K562 (cell line): ENCODE measurements at regions not wholly inside any gene's neighbourhood (a gene's known extent, or its start where the extent isn't known, plus 50 kb on each side); places are given as distances from the start of the nearest gene placed in this dataset.

ENCODE experiments used
- ATAC-seq: fragments of 200-7000 bp; cut with Tn5 transposase; 3 replicates; pipeline ENCODE4 v1.9.1; 2020; ENCODE audit warnings: moderate library complexity
- BruUV-seq: library from RNA; stranded (reverse); fragments of 400-500 nt; replicated peaks from 2 replicates; lab custom pipeline; 2021; lab: Mats Ljungman, UMichigan
- CTCF ChIA-PET: fragments of 300-600 bp; formaldehyde crosslinking; extraction: SDS; loops from one replicate; lab custom pipeline; 2021; ENCODE audit warnings: low intra/inter-chr PET ratio; lab: Yijun Ruan, JAX
- POLR2A ChIA-PET: fragments of 300-600, 350-650 bp; sonication (Branson Sonifier 250); formaldehyde crosslinking; extraction: SDS; loops from one replicate; lab custom pipeline; 2021; ENCODE audit warnings: antibody characterized with exemption, inconsistent platforms; lab: Yijun Ruan, JAX
- DNase-seq, 4 experiments: peaks; one replicate each; pipeline versions ENCODE4 v3.0.0 to v3.0.0-alpha.2; 2011 to 2018; ENCODE audit warnings: low spot score in 3 of 4, mixed read lengths in 3 of 4; ENCODE audit errors: extremely low read depth in 1 of 4
- FAIRE-seq: peaks from 2 replicates; lab custom pipeline; 2011; peaks lifted over from hg19 to GRCh38; lab: Jason Lieb, UNC
- H2AFZ ChIP-seq: 2 replicates; pipeline ENCODE4 v1.6.0; 2011; ENCODE audit warnings: low read depth, low read length, control low read depth, inconsistent platforms
- H3K27ac ChIP-seq: fragments of 200-600 bp; 3 replicates; pipeline ENCODE4 v1.8.0; 2011; ENCODE audit warnings: low read depth, mild to moderate bottlenecking, control low read depth, inconsistent platforms, low read length, moderate library complexity, mixed read lengths; ENCODE audit errors: extremely low read depth
- H3K27me3 ChIP-seq, 2 experiments: fragments of 300-600 bp in 1 of 2; 2 replicates in 1 of 2; 3 replicates in 1 of 2; pipeline versions ENCODE4 v1.6.0 to v1.8.0; 2011; ENCODE audit warnings: inconsistent platforms in 2 of 2, low read length in 2 of 2, mild to moderate bottlenecking in 1 of 2, mixed read lengths in 1 of 2, moderate library complexity in 1 of 2; ENCODE audit not compliant: control insufficient read depth in 2 of 2, insufficient read depth in 2 of 2
- H3K36me3 ChIP-seq: fragments of 300-600 bp; 3 replicates; pipeline ENCODE4 v1.8.0; 2011; ENCODE audit warnings: mild to moderate bottlenecking, low read length, inconsistent platforms; ENCODE audit not compliant: control insufficient read depth, insufficient read depth
- H3K4me1 ChIP-seq, 2 experiments: fragments of 200-600 bp in 1 of 2; replicated peaks in 1 of 2; 2 replicates in 1 of 2; 3 replicates in 1 of 2; pipeline versions ENCODE4 v1.5.1 to v1.8.0; 2011; ENCODE audit warnings: inconsistent platforms in 2 of 2, low read length in 2 of 2, mild to moderate bottlenecking in 1 of 2, mixed read lengths in 1 of 2, moderate library complexity in 1 of 2; ENCODE audit not compliant: control insufficient read depth in 2 of 2, insufficient read depth in 2 of 2
- H3K4me2 ChIP-seq: 2 replicates; pipeline ENCODE4 v1.6.1; 2011; ENCODE audit warnings: low read length, control low read depth, inconsistent platforms, mixed read lengths; ENCODE audit not compliant: insufficient read depth
- H3K4me3 ChIP-seq: fragments of 200-600 bp; sonication (generic), shearing (Covaris generic); 2 replicates; pipeline ENCODE4 v1.5.1; 2016; ENCODE audit warnings: control low read depth, inconsistent platforms
- H3K79me2 ChIP-seq: fragments of 200-600 bp; 3 replicates; pipeline ENCODE4 v1.8.0; 2011; ENCODE audit warnings: low read length, inconsistent platforms; ENCODE audit not compliant: control insufficient read depth, insufficient read depth
- H3K9ac ChIP-seq, 2 experiments: 2 replicates each; pipeline versions ENCODE4 v1.6.0 to v1.6.1; 2011; ENCODE audit warnings: low read depth in 2 of 2, low read length in 2 of 2, control low read depth in 1 of 2, inconsistent platforms in 1 of 2, mild to moderate bottlenecking in 1 of 2, mixed read lengths in 1 of 2; ENCODE audit not compliant: insufficient read depth in 1 of 2
- H3K9me1 ChIP-seq: one replicate; pipeline ENCODE4 v1.6.0; 2011; ENCODE audit warnings: inconsistent platforms, mild to moderate bottlenecking, low read length, moderate library complexity; ENCODE audit not compliant: control insufficient read depth, insufficient read depth
- H3K9me3 ChIP-seq: replicated peaks from 2 replicates; pipeline ENCODE4 v1.5.1; 2011; ENCODE audit warnings: low read depth, low read length, inconsistent platforms; ENCODE audit not compliant: control insufficient read depth, insufficient read depth
- H4K20me1 ChIP-seq: replicated peaks from 2 replicates; pipeline ENCODE4 v1.6.1; 2011; ENCODE audit warnings: low read length, inconsistent platforms, mixed read lengths; ENCODE audit not compliant: control insufficient read depth, insufficient read depth
- CBX3 ChIP-seq, 2 experiments: IDR thresholded peaks; 1 replicate in 1 of 2; 2 replicates in 1 of 2; pipeline ENCODE4 v1.6.1; 2012; ENCODE audit warnings: inconsistent platforms in 2 of 2, low read length in 2 of 2, borderline replicate concordance in 1 of 2, control low read depth in 1 of 2
- EHMT2 ChIP-seq: fragments of 450-650 bp; IDR thresholded peaks from 2 replicates; pipeline ENCODE4 v1.6.1; 2018; ENCODE audit warnings: antibody characterized with exemption
- ERF ChIP-seq: fragments of 450-650 bp; formaldehyde crosslinking; IDR thresholded peaks from 2 replicates; pipeline ENCODE4 v1.4.0; 2020; ENCODE audit warnings: mild to moderate bottlenecking, mixed read lengths
- HNRNPK ChIP-seq: fragments of 200-400 bp; formaldehyde crosslinking; IDR thresholded peaks from one replicate; pipeline ENCODE4 v1.6.1; 2018; ENCODE audit warnings: mild to moderate bottlenecking, low read depth, low read length; ENCODE audit not compliant: poor library complexity, severe bottlenecking
- LCOR ChIP-seq: sonication (generic); formaldehyde crosslinking; IDR thresholded peaks from 2 replicates; pipeline ENCODE4 v1.8.0; 2022; ENCODE audit warnings: mild to moderate bottlenecking, missing genetic modification reagents
- NONO ChIP-seq, 2 experiments: fragments of 200-400 bp in 1 of 2; fragments of 450-650 bp in 1 of 2; formaldehyde crosslinking in 1 of 2; IDR thresholded peaks; 2 replicates each; pipeline ENCODE4 v1.6.1; 2017; ENCODE audit warnings: low read depth in 2 of 2, mild to moderate bottlenecking in 2 of 2, moderate library complexity in 2 of 2, low read length in 1 of 2
- OTX1 ChIP-seq: fragments of 450-650 bp; formaldehyde crosslinking; IDR thresholded peaks from 2 replicates; pipeline ENCODE4 v1.4.0; 2022; ENCODE audit warnings: mild to moderate bottlenecking
- POLR3G ChIP-seq: IDR thresholded peaks from 2 replicates; pipeline ENCODE4 v1.6.1; 2011; ENCODE audit not compliant: insufficient read length, insufficient replicate concordance; ENCODE audit errors: extremely low read depth
- RHOXF2B ChIP-seq: fragments of 250-450 bp; sonication (Bioruptor Pico); conservative IDR thresholded peaks from 2 replicates; pipeline ENCODE4 v1.5.1; 2021
- TAF15 ChIP-seq: fragments of 200-400 bp; formaldehyde crosslinking; IDR thresholded peaks from 2 replicates; pipeline ENCODE4 v1.6.1; 2017; ENCODE audit warnings: mild to moderate bottlenecking, low read depth, low read length, moderate library complexity
- ZNF146 ChIP-seq: IDR thresholded peaks from one replicate; pipeline ENCODE4 v1.6.1; 2018; ENCODE audit warnings: missing compliant biosample characterization; ENCODE audit not compliant: unreplicated experiment
- WGBS: fragments of 100-300 bp; shearing (Covaris generic); methylation state at CpG from one replicate; pipeline ENCODE4 v1.1.6; 2016; ENCODE audit warnings: low coverage, mixed read lengths; ENCODE audit not compliant: insufficient coverage; ENCODE audit errors: missing lambda C conversion rate; 5-methylcytosine and 5-hydroxymethylcytosine counted together
- in situ Hi-C: fragments of 300-500 bp; cut with MboI; formaldehyde crosslinking; loops from 4 replicates; pipeline ENCODE4 v1.15.0; 2018; ENCODE audit warnings: inconsistent platforms, mixed read lengths
- intact Hi-C: fragments of 100-400 bp; cut with micrococcal nuclease; formaldehyde crosslinking; loops from 2 replicates; pipeline ENCODE4 v1.14.2; 2022
- TF ChIP-seq, protein P1 (sequence below): IDR thresholded peaks from 3 replicates; pipeline ENCODE4 v1.6.1; 2011; ENCODE audit warnings: borderline replicate concordance, mild to moderate bottlenecking; ENCODE audit not compliant: insufficient read length, insufficient read depth

DNA sequence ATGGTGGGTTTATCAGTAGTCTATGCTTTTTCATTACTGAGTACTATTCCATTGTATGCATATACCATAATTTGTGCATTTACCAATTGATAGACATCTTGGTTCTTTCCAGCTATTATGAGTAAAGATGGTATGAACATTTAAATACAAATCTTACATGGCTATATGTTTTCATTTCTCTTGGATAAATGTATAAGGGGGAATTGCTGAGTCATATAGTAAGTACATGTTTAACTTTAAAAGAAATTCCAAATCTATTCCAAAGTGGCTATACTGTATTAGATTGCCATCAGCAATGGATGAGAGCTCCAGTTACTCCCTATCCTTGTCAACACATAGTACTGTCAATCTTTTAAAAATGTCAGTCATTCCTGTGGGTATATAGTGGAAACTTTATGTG is 243.9 kb downstream of the CDCA7 start (continued):
- TF ChIP-seq ZNF146 (CRISPR knock-in tag) = peak; percentile 61

DNA sequence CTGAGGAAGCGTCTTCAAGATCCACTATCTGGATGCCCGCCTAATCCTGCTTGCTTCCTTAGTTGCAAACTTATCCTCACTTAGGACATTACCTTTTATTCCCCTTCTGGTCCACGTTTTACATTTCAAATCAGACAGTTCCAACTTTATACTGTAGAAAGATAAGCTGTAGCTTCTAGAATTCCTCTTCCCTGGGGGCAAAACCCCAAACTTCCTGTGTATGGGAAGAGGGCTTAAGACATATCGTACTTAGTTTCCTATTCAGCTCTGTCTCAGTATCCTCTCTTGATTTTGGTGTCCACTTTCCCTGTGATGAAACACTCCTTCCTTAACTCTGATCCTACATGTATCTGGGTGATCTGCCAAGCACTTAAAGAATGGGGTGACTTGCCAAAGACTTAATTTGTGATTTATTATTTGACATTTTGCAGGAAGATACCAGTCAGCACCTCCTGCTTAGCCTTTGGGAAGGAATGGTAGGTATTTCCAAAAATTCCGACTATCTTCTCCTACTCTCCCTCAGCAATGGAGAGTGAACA is 245.2 kb downstream of the CDCA7 start:
- 0% methylated on average over 5 of the region's 5 CpGs for WGBS
- H3K9me3 ChIP-seq = no peaks in the 10 kb centered on the region
- intact Hi-C loops = no loop called here

More for the DNA sequence above, 245.2 kb downstream of the CDCA7 start:
- Histone ChIP-seq H3K4me1 (no peaks in the 10 kb centered on the region), H3K27me3 (no peaks in the 10 kb centered on the region), H3K36me3 (no peaks in the 10 kb centered on the region), H3K9me1 (no peaks in the 10 kb centered on the region), H4K20me1 (no peaks in the 10 kb centered on the region), H3K79me2 (no peaks in the 10 kb centered on the region), H3K4me2 (no peak overlapping the region), H3K9ac (no peak overlapping the region), H3K4me3 (no peak overlapping the region), H3K27ac (no peak overlapping the region), H2AFZ (no peak overlapping the region)
- ChIA-PET POLR2A (interaction anchor here (0.6 kb wide), 1 partner anchor 9 kb away, joined by 3 read pairs; no protein-coding TSS in a partner anchor), CTCF (no interaction called here)
- in situ Hi-C loops = no loop called here
- ATAC-seq (no peak), FAIRE-seq (no peak), DNase-seq (no peak)
- TF ChIP-seq ERF (CRISPR knock-in tag) (no peak), CBX3 (IDR thresholded peaks at IDR 0.05; ENCODE audit: borderline replicate concordance in 1 of 2, low read length in 2 of 2) (no peak), NONO (IDR thresholded peaks at IDR 0.05; ENCODE audit: low read depth in 2 of 2, low read length in 1 of 2) (no peak), LCOR (CRISPR knock-in tag) (no peak), EHMT2 (no peak), POLR3G (no peak), HNRNPK (no peak), TAF15 (no peak), RHOXF2B (CRISPR knock-in tag) (no peak), OTX1 (CRISPR knock-in tag) (no peak)
- TF ChIP-seq, protein P1, sequence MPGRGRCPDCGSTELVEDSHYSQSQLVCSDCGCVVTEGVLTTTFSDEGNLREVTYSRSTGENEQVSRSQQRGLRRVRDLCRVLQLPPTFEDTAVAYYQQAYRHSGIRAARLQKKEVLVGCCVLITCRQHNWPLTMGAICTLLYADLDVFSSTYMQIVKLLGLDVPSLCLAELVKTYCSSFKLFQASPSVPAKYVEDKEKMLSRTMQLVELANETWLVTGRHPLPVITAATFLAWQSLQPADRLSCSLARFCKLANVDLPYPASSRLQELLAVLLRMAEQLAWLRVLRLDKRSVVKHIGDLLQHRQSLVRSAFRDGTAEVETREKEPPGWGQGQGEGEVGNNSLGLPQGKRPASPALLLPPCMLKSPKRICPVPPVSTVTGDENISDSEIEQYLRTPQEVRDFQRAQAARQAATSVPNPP = no peak
- no TSS peak for BruUV-seq
